ENCODE measurements at regions not wholly inside any gene's neighbourhood (a gene's known extent, or its start where the extent isn't known, plus 50 kb on each side); places are given as distances from the start of the nearest gene placed in this dataset.

DNA sequence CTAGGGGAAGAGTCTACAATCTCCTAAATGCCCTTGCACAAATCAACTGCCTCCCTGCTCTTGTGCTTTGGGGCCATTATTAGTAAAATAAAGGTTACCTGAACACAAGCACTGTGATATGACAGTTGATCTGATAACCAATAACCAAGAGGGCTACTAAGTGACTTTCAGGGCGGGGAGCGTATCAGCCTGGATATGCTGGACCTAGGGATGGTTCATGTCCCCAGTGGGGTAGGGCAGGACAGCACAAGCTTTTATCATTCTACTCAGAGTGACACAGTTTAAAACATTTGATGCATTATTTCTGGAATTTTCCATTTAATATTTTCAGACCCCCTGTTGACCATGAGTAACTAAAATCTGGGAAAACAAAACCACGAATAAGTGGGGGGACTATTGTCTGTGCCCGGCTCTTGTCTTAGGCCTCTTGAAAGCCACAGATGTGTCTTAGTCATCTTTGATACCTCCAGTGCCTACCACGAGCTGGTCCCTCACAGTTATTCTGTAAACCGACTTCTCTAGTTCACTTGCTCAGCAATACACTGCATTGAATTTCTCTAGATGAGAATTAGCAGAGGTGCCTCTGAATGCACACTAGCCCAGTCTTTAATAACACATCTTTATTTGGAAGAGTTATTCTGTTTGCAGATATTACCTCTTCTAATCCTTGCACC is 94.6 kb upstream of the DHX40 start:
- no peak for TF ChIP-seq CTCF (IDR thresholded peaks at IDR 0.05; ENCODE audit: low read depth, low read length, poor library complexity, severe bottlenecking)
- TF ChIP-seq EZH2phosphoT487 (IDR thresholded peaks at IDR 0.05; ENCODE audit: borderline replicate concordance, low read length), result no peak
